NCI-H2107 (cell line): ENCODE measurements at regions not wholly inside any gene's neighbourhood (a gene's known extent, or its start where the extent isn't known, plus 50 kb on each side); places are given as distances from the start of the nearest gene placed in this dataset.

Experiments used
- DNase-seq: peaks from one replicate; lab custom pipeline; 2025; lab: John Stamatoyannopoulos, UW

- DNase-seq: no peak
These were observed 53.0 kb downstream of the RASSF10 start for GRCh38 chr11:13062115-13062514.

DNA sequence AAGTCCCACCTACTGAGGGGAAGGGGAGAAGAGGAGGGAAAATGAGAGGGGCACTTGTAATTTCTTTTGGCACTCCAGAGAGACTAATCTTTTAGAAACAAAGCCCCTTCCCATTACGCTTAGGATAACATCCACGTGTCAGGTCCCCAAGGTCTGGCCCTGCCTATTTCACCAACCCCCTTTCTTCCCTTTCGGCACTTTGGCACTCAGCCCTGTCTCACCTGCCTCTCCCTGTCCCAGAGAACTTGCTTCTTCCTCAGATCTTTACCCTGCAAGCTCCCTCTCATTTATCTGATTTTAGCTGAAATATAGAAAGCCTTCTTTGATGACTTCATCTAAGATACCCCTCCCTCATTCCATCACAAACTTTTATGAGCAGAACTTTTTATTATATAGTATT is 55.5 kb downstream of the RASSF10 start:
- no peak for DNase-seq

GRCh38 chr11:13065200-13065787 is 56.2 kb downstream of the RASSF10 start:
- no peak for DNase-seq

DNA sequence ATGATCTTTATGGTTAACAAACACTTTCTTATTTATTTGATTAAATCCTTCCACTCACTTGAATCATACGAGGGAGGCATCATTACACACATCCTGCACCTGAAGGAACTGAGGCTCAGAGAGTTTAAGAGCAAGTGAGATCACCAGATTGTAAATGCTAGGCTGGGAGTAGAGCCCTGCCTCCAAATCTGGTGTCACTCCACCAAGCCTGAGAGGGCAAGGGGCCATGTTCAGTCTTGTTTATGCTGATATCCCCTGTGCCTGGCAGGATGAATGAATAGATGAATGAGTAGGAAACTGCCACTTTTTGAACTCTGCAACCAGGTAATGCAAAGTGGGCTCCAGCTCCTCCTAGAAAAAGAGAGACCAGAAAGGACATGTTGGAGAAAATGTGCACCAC is 59.1 kb downstream of the RASSF10 start:
- DNase-seq: no peak

DNA sequence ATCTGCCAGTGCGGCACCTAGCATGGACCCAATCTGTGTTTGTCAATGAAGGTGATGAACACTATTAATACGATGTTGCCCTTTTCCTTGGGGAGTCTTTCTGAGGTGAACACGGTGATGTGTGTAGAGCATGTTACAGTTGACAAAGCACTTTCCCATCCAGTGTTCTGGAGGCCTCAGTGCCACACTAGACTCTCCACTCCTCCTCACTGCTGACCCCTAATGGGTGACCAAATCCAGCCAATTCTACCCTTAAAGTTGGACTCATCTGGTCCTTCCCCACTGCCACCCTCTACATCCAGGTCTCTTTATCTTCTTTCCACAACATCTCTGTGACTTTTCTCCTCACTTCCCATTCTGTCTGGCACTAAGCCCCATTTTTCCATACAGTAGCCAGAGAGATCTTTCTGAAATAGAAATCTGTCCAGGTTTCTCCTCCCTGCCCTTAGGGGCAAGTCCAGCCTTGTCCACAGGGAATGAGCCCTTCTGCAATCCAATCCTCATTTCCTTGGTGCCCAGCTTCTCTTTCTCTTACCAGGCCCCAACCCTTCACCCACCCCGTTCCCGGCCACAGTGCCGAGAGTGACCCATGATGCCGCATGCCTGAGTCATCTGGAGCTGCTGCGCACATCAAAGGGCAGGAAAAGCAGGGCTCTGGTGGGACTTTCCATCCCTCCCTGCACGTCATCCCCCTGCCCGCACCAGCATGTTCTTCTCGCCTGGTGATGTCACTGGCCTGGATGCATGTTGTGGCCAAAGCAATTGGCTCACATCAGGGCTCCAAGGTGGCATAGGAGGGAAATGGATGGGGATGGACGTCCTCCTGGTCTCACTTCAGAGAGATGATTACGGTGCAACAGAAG is 64.2 kb downstream of the RASSF10 start:
- DNase-seq: no peak

- DNase-seq: no peak
These were observed 65.8 kb downstream of the RASSF10 start for GRCh38 chr11:13074714-13075464.

- DNase-seq: no peak
These were observed 67.8 kb downstream of the RASSF10 start for GRCh38 chr11:13076961-13077360.

GRCh38 chr11:13080861-13081260 is 71.7 kb downstream of the RASSF10 start:
- no peak for DNase-seq

DNA sequence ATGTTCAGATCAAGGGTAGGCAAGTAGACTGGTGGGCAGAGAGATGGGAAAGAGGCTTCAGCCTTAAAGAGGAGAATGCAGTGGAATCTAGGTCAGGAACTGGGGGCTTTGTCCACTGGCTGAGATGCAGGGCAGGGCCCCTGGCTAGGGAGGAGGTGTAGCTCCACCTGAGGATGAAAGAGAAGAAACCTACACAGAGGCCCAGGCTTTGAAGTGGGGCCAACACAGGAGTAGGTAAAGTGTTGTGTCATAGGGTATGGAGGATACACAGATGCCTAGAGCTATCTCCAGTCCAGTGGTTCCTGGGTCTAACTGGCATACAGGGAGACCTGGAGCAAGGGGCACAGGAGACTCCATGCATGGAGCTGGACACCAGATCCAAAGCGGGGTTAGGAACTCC is 73.5 kb downstream of the RASSF10 start:
- DNase-seq: no peak

DNA sequence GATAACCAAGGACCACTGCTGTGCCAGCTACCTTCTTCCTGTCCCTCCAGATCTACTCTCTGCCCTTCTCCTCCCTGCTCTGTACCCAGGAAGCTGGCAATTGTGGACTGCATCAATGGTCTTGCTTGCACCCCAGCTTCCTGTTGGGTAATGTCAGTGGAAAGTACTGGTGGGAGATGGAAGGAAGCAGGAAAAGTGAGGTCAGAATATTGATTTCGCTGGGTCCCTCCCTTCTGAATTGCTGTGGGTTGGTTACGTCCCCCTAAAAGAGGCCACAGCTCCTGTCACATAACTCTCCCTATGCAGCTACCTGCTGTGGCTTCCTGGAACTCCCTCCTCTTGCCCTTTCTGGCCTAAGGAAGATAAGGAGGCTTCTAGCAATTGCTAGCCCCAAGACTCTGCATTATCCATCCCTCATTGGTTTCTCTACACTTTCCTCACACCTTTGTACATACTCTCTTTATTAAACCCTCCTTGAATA is 81.2 kb downstream of the RASSF10 start:
- no peak for DNase-seq

DNA sequence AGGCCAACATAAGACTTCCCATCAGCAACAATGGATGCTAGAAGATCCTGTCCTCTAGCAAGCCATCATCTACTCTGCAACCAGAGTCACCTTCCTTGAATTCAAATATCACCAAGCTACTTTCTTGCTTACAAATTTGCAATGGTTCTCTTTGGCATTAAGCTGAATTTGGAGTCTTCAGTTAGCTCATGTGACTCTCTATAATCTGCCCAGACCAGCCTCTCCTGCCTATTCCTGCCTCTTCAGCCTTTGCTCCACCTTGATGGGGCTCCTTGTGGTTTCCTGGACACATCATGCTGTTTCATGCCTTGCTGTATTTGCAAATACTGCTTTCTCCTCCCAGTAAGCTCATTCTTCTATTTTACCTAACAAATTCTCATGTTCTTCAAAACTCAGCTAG is 82.3 kb downstream of the RASSF10 start:
- DNase-seq: no peak

DNA sequence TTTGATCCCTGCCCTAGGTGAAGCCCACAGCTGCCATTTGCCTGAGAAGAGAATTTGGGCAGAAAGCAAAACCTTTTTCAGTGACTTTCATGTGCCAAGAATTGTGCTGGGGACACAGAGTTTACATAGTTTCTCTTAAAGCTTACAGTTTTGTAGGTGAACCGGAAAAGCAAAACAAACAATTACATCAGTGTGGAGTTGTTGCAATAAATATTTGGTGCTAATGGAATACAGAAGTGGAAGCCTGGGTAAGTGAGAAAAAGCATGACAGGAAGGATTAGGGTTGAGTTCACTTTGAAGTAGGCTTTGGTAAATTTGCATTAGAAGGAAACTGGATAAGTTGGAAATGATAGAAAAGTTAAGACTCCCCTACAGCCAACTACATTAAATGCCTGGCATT is 82.7 kb downstream of the RASSF10 start:
- DNase-seq: no peak

DNA sequence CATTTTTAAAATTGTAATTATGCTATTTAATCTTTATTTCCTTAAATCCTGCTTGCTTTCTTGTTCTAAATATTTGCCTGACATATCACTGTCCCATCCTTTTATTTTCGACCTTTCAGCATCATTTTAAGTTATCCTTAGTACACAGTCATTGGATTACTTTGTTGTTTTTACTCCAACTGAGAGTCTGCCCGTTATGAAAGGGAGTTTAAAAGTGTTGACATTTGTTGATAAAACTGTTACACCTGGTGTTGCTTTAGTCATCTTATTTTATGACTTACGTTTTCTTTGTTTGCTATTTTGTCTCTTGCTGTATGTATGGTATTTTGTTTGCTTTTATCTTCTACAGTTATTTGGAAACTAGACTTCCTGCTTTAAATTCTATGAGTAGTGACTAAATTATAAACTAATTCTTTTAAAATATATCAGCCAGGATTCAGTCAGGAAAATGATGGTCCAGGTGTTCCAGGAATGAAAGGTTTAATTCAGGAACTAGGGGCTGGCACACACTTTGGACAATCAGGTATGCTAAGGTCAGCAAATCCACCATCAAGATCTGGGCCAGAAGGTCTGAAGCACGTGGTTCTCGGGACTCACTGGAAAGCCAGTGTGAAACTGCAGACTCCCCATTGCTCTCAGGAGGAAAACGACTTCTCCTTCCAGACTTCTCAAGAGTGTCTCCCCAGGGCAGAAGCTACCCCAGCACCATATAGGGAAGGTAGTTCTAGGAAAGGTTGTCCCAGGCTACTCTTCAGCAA is 86.0 kb downstream of the RASSF10 start:
- DNase-seq: no peak

GRCh38 chr11:13098063-13098462 is 88.9 kb downstream of the RASSF10 start:
- DNase-seq: peak; percentile 23

DNA sequence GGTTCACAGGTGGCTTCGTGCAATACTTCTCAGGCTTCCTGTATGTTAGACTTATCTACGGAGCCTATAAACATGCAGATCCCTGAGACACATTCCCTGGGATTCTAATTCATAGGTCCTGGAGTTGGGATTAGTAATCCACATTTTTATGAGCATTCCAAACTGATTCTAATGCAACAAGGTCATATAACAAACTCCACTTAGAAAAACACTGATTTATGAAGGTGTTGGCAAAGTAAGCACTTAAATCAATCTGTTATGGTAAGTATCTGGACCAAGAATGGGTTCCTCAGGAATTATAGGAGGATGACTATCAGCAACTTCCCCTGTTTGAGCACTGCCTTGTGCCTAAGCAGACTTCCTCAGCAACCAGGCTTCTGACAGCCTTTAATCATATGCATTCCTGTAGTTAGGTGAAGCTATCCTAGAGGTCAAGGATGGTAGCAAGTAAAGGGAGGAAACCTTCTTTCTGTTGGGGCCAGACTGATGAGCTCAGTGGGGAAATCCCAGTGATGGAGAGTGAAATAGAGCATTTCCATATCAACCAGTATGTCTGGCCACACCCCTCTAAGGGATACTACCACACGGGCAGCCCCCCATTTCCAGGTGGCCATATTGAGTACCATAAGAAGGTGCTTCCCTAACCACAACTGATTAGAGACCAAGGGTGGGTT is 89.6 kb downstream of the RASSF10 start:
- DNase-seq: no peak

DNA sequence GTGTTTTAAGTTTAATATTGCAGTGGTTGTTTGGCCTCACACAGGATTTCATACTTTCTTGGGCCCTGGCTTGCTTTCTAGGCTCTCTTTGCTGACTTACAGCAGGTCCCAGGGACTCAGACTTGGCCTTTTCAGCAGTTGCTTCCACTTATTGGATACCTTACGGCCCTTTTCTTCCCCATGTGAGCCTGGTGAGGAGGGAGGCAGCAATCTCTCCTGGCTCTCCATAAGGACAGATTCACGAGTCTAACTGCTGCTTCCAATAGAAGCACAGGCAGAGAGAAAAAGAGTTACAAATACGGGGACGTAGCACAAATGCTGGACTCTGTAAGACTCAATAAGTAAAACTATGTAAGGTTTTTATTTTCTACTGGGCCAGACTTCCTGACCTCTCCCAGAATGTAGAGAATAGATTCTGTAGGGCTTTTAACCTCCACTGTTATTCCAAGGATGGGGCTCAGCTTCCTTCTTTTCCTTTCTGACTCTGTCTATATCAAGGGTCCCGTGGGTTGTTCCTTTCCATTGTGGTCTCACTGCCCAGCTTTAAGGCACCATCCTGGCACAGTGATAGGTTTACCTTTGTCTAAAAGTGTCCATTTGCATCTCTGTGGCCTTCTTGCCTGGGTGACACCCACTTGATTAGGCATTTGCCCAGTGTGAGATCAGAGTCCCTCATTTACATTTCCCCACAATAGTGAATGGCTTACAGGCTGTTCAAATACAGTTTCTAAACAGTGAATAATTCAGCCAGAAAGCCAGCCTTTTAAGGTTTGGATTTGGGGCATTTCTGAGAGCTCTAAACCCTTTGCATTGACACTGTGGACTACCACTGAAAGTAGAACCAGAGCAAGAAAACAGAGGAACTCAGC is 92.8 kb downstream of the RASSF10 start:
- DNase-seq: no peak

DNA sequence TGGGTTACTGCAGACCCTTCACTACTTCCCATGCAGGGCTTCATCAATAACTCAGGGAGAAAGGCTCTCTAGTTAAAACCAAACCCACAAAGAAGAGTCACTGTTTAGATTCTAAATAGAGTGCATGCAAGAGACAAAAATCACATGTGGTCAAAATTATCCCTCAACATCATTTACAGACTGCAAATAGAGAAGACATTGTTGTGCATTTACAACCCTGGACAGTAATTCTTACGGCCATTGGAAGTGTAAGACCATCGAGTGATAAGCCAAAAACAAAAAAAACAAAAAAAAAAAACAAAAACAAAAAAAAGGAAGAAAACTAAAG is 93.4 kb downstream of the RASSF10 start:
- DNase-seq: no peak

- no peak for DNase-seq
These were observed 93.9 kb downstream of the RASSF10 start for GRCh38 chr11:13102865-13103539.

DNA sequence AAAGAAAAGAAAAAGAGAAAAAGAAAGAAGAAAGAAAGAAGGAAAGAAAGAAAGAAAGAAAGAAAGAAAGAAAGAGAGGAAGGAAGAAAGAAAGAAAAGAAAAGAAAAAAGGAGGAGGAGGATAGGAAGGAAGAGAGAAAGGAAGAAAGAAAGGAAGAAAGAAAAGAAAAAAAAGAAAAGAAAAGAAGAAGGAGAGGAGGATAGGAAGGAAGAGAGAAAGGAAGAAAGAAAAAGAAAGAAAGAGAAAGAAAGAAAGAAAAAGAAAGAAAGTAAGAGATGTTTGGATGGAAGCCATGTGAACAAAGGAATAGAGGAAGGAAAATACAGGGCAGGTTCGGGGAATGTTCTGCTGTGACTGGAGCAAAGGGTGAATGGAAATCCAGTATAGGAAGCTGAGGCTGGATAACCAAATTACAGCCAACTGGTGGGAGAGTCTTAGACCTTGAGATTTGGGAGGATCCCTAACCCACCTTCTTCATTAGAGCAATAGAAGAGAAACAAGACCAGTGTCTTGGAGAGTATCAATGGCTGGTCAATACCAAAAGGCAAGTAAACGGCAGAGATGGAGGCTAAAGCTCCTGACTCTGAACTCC is 94.9 kb downstream of the RASSF10 start:
- no peak for DNase-seq
